ENCODE measurements at regions not wholly inside any gene's neighbourhood (a gene's known extent, or its start where the extent isn't known, plus 50 kb on each side); places are given as distances from the start of the nearest gene placed in this dataset.

DNA sequence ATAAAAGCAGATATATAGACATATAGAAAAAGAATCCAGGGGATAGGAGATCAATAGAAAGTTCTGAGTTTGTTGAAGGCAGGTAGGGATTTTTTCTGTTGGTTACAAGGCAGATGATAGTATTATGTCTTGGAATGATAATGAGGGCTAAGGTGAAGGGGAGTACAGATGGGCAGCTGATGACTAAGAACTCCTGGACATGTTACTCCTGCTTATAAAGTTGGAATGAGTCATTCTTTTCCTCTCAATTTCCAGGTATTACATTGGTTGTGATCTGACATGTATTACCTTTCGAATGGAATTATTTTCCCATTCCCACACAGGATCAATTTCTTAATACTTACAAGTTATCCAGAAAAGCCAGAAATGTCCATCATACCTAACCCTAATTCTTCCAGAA, 545.2 kb upstream of the MGAT4C start:
- ChIA-PET CTCF (no interaction called here), POLR2A (no interaction called here)
- TF ChIP-seq EGR2 (tag by site-specific recombination; IDR thresholded peaks at IDR 0.05; ENCODE audit: low read depth), result no peak
- no peak for TF ChIP-seq ZNF211 (tag by site-specific recombination; IDR thresholded peaks at IDR 0.05; ENCODE audit: low read depth)
- TF ChIP-seq, protein P1, sequence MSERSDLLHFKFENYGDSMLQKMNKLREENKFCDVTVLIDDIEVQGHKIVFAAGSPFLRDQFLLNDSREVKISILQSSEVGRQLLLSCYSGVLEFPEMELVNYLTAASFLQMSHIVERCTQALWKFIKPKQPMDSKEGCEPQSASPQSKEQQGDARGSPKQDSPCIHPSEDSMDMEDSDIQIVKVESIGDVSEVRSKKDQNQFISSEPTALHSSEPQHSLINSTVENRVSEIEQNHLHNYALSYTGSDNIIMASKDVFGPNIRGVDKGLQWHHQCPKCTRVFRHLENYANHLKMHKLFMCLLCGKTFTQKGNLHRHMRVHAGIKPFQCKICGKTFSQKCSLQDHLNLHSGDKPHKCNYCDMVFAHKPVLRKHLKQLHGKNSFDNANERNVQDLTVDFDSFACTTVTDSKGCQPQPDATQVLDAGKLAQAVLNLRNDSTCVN (tag by site-specific recombination; optimal IDR thresholded peaks at IDR 0.05), result no peak
- TF ChIP-seq ZNF561 (tag by site-specific recombination; IDR thresholded peaks at IDR 0.05; ENCODE audit: borderline replicate concordance), result no peak
- TF ChIP-seq ZNF112 (tag by site-specific recombination; IDR thresholded peaks at IDR 0.05), result no peak
- TF ChIP-seq, protein P2, sequence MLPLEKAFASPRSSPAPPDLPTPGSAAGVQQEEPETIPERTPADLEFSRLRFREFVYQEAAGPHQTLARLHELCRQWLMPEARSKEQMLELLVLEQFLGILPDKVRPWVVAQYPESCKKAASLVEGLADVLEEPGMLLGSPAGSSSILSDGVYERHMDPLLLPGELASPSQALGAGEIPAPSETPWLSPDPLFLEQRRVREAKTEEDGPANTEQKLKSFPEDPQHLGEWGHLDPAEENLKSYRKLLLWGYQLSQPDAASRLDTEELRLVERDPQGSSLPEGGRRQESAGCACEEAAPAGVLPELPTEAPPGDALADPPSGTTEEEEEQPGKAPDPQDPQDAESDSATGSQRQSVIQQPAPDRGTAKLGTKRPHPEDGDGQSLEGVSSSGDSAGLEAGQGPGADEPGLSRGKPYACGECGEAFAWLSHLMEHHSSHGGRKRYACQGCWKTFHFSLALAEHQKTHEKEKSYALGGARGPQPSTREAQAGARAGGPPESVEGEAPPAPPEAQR (tag by site-specific recombination; IDR thresholded peaks at IDR 0.05), result no peak
- no peak for TF ChIP-seq ZNF223 (tag by site-specific recombination; IDR thresholded peaks at IDR 0.05)
- TF ChIP-seq ZNF146 (tag by site-specific recombination; IDR thresholded peaks at IDR 0.05), result no peak
- no peak overlapping the region for H3K4me3 ChIP-seq (ENCODE audit: low read depth, low read length)
- no peaks in the 10 kb centered on the region for H3K36me3 ChIP-seq (ENCODE audit: control insufficient read depth in 2 of 2, insufficient read depth in 1 of 2, low read length in 2 of 2)
- no peaks in the 10 kb centered on the region for H3K9me3 ChIP-seq (ENCODE audit: control insufficient read depth, insufficient read depth, low read depth, low read length)
- H3K4me1 ChIP-seq (ENCODE audit: control insufficient read depth, insufficient read depth, low read length), result no peaks in the 10 kb centered on the region
- no peak overlapping the region for H3K27ac ChIP-seq (ENCODE audit: extremely low read depth, low read depth, low read length)

DNA sequence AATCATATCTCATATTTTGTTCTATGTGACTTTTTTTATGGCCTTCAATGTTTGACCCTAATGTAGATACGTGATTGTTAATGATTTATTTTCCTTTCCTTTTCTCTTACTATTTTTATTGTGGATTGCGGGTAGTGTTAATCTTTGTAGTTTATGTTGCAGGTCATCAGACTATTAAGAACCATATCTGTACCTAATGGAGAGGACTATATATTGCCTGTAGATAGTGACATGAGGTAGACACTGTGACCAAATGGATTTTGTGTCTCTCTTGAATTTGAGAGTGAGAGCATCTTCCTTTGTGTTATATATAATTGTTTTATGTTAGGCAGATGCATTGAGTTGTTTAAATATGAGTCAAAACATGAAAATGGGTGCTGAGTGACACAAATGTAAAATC, 543.4 kb upstream of the MGAT4C start:
- CTCF ChIA-PET, result interaction anchor here (0.6 kb wide), 1 partner anchor 1269 kb away, joined by 3 read pairs; no protein-coding TSS in a partner anchor
- POLR2A ChIA-PET, result no interaction called here
- TF ChIP-seq, protein P3, sequence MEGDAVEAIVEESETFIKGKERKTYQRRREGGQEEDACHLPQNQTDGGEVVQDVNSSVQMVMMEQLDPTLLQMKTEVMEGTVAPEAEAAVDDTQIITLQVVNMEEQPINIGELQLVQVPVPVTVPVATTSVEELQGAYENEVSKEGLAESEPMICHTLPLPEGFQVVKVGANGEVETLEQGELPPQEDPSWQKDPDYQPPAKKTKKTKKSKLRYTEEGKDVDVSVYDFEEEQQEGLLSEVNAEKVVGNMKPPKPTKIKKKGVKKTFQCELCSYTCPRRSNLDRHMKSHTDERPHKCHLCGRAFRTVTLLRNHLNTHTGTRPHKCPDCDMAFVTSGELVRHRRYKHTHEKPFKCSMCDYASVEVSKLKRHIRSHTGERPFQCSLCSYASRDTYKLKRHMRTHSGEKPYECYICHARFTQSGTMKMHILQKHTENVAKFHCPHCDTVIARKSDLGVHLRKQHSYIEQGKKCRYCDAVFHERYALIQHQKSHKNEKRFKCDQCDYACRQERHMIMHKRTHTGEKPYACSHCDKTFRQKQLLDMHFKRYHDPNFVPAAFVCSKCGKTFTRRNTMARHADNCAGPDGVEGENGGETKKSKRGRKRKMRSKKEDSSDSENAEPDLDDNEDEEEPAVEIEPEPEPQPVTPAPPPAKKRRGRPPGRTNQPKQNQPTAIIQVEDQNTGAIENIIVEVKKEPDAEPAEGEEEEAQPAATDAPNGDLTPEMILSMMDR (tag by site-specific recombination; IDR thresholded peaks at IDR 0.05), result no peak
- TF ChIP-seq, protein P4, sequence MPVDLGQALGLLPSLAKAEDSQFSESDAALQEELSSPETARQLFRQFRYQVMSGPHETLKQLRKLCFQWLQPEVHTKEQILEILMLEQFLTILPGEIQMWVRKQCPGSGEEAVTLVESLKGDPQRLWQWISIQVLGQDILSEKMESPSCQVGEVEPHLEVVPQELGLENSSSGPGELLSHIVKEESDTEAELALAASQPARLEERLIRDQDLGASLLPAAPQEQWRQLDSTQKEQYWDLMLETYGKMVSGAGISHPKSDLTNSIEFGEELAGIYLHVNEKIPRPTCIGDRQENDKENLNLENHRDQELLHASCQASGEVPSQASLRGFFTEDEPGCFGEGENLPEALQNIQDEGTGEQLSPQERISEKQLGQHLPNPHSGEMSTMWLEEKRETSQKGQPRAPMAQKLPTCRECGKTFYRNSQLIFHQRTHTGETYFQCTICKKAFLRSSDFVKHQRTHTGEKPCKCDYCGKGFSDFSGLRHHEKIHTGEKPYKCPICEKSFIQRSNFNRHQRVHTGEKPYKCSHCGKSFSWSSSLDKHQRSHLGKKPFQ (tag by site-specific recombination; IDR thresholded peaks at IDR 0.05), result no peak
- TF ChIP-seq ZNF155 (tag by site-specific recombination; IDR thresholded peaks at IDR 0.05), result no peak
- TF ChIP-seq ZNF223 (tag by site-specific recombination; IDR thresholded peaks at IDR 0.05), result no peak
- no peak for TF ChIP-seq ZNF76 (tag by site-specific recombination; IDR thresholded peaks at IDR 0.05; ENCODE audit: borderline replicate concordance, low read depth)
- TF ChIP-seq, protein P5, sequence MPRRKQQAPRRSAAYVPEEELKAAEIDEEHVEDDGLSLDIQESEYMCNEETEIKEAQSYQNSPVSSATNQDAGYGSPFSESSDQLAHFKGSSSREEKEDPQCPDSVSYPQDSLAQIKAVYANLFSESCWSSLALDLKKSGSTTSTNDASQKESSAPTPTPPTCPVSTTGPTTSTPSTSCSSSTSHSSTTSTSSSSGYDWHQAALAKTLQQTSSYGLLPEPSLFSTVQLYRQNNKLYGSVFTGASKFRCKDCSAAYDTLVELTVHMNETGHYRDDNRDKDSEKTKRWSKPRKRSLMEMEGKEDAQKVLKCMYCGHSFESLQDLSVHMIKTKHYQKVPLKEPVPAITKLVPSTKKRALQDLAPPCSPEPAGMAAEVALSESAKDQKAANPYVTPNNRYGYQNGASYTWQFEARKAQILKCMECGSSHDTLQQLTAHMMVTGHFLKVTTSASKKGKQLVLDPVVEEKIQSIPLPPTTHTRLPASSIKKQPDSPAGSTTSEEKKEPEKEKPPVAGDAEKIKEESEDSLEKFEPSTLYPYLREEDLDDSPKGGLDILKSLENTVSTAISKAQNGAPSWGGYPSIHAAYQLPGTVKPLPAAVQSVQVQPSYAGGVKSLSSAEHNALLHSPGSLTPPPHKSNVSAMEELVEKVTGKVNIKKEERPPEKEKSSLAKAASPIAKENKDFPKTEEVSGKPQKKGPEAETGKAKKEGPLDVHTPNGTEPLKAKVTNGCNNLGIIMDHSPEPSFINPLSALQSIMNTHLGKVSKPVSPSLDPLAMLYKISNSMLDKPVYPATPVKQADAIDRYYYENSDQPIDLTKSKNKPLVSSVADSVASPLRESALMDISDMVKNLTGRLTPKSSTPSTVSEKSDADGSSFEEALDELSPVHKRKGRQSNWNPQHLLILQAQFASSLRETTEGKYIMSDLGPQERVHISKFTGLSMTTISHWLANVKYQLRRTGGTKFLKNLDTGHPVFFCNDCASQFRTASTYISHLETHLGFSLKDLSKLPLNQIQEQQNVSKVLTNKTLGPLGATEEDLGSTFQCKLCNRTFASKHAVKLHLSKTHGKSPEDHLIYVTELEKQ (tag by site-specific recombination; IDR thresholded peaks at IDR 0.05; ENCODE audit: borderline replicate concordance), result no peak
- no peak for TF ChIP-seq ZNF776 (tag by site-specific recombination; IDR thresholded peaks at IDR 0.05; ENCODE audit: borderline replicate concordance)
- TF ChIP-seq, protein P6, sequence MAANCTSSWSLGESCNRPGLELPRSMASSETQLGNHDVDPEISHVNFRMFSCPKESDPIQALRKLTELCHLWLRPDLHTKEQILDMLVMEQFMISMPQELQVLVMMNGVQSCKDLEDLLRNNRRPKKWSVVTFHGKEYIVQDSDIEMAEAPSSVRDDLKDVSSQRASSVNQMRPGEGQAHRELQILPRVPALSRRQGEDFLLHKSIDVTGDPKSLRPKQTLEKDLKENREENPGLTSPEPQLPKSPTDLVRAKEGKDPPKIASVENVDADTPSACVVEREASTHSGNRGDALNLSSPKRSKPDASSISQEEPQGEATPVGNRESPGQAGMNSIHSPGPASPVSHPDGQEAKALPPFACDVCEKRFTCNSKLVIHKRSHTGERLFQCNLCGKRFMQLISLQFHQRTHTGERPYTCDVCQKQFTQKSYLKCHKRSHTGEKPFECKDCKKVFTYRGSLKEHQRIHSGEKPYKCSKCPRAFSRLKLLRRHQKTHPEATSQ (tag by site-specific recombination; IDR thresholded peaks at IDR 0.05), result no peak
- no peak for TF ChIP-seq RBAK (tag by site-specific recombination; IDR thresholded peaks at IDR 0.05)
- TF ChIP-seq ZNF138 (tag by site-specific recombination; IDR thresholded peaks at IDR 0.05; ENCODE audit: borderline replicate concordance), result no peak
- TF ChIP-seq ZNF48 (tag by site-specific recombination; IDR thresholded peaks at IDR 0.05), result no peak
- Histone ChIP-seq H3K4me1 (ENCODE audit: control insufficient read depth, insufficient read depth, low read length) (no peaks in the 10 kb centered on the region), H3K36me3 (ENCODE audit: control insufficient read depth in 2 of 2, insufficient read depth in 1 of 2, low read length in 2 of 2) (no peaks in the 10 kb centered on the region), H3K27ac (ENCODE audit: extremely low read depth, low read depth, low read length) (no peak overlapping the region), H3K9me3 (ENCODE audit: control insufficient read depth, insufficient read depth, low read depth, low read length) (no peaks in the 10 kb centered on the region), H3K4me3 (ENCODE audit: low read depth, low read length) (no peak overlapping the region)
